NCI-H2196 (cell line): ENCODE measurements at regions not wholly inside any gene's neighbourhood (a gene's known extent, or its start where the extent isn't known, plus 50 kb on each side); places are given as distances from the start of the nearest gene placed in this dataset.
"Not testable (repeated sequence)": the region's sequence is repeated elsewhere in the genome, so short reads cannot be mapped to it uniquely, and the experiment has no call there.

Experiments used
- DNase-seq: peaks from one replicate; lab custom pipeline; 2025; ENCODE audit not compliant: unreplicated experiment; lab: John Stamatoyannopoulos, UW

DNA sequence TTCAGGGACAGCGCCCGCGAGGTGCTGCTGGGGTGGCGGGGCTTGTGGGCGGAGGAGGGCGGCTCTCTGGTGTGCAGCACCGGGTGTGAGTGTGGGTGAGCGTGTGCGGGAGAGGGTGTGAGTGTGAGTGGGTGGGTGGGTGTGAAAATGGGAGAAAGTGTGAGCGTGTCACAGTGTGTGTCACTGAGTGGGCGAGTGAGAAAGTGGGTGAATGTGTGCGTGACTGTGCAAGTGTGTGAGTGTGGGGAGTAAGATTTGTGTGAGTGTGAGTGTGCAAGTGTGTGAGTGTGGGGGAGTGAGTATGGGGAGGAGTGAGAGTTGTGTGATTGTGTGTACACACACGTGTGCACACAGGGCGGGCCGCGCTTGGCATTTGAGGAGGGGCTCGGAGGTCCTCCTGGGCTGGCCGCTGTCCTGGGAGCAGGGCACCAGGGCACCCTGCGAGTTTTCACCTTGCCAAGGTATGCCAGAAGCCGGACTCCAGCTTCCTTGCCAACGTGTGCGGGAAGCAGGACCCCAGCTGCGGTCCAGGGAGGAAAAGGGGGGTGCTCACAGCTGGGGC lies 63.1 kb upstream of the DPP6 start:
- not testable (repeated sequence) for DNase-seq

DNA sequence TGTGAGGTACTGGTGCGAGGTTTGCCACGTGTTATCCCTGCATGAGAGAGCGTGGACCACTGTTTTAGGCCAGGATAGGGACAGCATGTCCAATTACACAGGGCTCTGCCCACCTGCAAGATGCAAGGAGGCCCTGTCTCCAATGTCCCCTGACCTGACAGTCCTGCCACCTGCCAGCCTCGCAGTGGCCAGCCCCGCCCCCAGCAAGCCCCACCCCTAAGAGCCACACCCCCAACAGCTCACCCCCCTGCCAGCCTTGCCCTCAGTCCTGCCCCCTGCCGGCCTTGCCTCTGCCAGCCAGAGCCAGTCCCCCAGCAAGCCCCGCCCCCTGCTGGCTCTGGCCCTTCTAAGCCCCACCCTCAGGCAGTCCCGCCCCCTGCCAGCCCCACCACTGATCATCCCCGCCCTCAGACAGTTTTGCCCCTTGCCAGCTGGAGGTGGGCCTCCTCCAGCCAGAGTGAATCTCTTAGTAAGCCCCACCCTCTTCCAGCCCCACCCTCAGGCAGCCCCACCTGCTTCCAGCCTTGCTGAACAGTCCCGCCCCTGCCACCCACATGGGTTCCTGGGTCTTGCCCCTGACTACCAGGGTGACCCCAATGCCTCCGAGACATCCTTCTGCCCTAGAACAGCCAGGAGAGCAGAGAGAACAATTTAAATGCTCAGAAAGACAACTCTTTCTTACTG lies 62.3 kb upstream of the DPP6 start:
- DNase-seq = not testable (repeated sequence)

DNA sequence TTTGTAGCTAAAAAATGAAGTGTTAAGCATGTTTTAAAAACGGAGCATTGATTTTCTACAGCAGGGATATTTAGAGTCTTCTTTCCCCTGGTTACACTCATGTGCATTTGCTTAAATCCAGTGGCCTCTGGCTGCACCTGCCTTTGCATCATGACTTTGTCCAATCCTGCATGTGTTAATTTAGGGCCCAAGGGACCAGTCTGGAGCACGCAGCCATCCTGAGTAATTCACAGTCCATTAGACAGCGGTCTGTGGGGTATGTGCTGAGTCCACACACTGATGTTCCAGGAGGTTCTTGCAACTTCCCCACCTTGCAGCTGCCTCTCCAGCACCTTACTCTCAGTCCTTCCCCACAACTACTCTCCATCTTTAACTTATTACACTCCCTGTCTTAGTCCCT lies 60.7 kb upstream of the DPP6 start:
- DNase-seq = not testable (repeated sequence)

DNA sequence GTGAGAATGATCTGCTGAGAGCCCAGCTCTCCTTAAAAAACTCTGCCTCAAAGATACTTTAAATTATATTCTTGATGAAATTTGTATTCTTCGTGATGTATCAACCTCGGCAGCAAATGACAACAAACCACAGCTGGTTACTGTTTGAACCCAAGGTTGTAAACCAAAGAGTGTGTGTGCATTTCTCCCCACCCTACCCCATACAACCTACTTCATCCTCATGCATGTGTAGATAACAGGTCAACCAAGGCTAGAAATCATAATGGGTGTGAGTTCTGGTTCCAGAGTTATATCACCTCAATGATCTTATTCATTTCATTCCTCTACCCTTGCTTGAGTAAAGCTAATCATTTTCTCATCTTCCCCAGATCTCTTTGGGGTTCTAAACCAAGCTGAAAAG lies 58.8 kb upstream of the DPP6 start:
- not testable (repeated sequence) for DNase-seq

DNA sequence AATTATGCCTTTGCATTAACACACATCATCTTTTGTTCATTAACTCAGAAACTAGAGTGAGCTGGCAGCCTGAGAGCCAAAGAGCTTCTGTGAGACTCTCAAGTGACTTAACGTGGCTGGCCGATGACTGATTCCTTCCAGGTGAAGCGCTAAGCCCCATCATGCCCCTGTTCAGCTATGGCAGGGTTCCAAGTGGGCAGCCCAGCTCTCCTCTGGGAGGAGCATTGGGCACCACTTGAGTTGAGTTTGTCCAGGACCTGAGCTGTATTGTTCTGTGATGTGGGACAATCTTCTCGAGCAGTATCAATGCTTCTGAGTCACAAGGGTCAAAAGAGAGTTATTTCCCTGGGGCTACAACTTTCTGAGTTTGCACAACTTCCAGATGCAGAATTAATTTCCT lies 53.3 kb upstream of the DPP6 start:
- DNase-seq = not testable (repeated sequence)
